ENCODE measurements at regions not wholly inside any gene's neighbourhood (a gene's known extent, or its start where the extent isn't known, plus 50 kb on each side); places are given as distances from the start of the nearest gene placed in this dataset.

GRCh38 chr2:67267241-67267640 lies 129.9 kb upstream of the ETAA1 start:
- Histone ChIP-seq H3K27ac (ENCODE audit: low read length) (no peak overlapping the region), H3K9me3 (ENCODE audit: control insufficient read depth, insufficient read depth, low read depth, low read length) (no peaks in the 10 kb centered on the region), H3K4me3 (ENCODE audit: low read depth in 2 of 2, low read length in 2 of 2) (no peak overlapping the region), H3K27me3 (ENCODE audit: control insufficient read depth, insufficient read depth, low read length) (no peaks in the 10 kb centered on the region), H3K36me3 (ENCODE audit: control insufficient read depth, insufficient read depth, low read length) (no peaks in the 10 kb centered on the region), H3K4me1 (ENCODE audit: control insufficient read depth, insufficient read depth, low read length) (no peaks in the 10 kb centered on the region)
- TF ChIP-seq, protein P1, sequence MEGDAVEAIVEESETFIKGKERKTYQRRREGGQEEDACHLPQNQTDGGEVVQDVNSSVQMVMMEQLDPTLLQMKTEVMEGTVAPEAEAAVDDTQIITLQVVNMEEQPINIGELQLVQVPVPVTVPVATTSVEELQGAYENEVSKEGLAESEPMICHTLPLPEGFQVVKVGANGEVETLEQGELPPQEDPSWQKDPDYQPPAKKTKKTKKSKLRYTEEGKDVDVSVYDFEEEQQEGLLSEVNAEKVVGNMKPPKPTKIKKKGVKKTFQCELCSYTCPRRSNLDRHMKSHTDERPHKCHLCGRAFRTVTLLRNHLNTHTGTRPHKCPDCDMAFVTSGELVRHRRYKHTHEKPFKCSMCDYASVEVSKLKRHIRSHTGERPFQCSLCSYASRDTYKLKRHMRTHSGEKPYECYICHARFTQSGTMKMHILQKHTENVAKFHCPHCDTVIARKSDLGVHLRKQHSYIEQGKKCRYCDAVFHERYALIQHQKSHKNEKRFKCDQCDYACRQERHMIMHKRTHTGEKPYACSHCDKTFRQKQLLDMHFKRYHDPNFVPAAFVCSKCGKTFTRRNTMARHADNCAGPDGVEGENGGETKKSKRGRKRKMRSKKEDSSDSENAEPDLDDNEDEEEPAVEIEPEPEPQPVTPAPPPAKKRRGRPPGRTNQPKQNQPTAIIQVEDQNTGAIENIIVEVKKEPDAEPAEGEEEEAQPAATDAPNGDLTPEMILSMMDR (IDR thresholded peaks at IDR 0.05) = no peak
- TF ChIP-seq, protein P2, sequence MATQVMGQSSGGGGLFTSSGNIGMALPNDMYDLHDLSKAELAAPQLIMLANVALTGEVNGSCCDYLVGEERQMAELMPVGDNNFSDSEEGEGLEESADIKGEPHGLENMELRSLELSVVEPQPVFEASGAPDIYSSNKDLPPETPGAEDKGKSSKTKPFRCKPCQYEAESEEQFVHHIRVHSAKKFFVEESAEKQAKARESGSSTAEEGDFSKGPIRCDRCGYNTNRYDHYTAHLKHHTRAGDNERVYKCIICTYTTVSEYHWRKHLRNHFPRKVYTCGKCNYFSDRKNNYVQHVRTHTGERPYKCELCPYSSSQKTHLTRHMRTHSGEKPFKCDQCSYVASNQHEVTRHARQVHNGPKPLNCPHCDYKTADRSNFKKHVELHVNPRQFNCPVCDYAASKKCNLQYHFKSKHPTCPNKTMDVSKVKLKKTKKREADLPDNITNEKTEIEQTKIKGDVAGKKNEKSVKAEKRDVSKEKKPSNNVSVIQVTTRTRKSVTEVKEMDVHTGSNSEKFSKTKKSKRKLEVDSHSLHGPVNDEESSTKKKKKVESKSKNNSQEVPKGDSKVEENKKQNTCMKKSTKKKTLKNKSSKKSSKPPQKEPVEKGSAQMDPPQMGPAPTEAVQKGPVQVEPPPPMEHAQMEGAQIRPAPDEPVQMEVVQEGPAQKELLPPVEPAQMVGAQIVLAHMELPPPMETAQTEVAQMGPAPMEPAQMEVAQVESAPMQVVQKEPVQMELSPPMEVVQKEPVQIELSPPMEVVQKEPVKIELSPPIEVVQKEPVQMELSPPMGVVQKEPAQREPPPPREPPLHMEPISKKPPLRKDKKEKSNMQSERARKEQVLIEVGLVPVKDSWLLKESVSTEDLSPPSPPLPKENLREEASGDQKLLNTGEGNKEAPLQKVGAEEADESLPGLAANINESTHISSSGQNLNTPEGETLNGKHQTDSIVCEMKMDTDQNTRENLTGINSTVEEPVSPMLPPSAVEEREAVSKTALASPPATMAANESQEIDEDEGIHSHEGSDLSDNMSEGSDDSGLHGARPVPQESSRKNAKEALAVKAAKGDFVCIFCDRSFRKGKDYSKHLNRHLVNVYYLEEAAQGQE (IDR thresholded peaks at IDR 0.05; ENCODE audit: insufficient read depth in 1 of 2, low read depth in 2 of 2, low read length in 1 of 2) = no peak
- no peak for TF ChIP-seq SIN3A (IDR thresholded peaks at IDR 0.05; ENCODE audit: borderline replicate concordance, insufficient read depth, low read depth, low read length)
- TF ChIP-seq POLR2AphosphoS5 (IDR thresholded peaks at IDR 0.05; ENCODE audit: low read depth, low read length) = no peak
- no peak for TF ChIP-seq TCF7L2 (IDR thresholded peaks at IDR 0.05; ENCODE audit: low read depth, low read length)
- in situ Hi-C loops (cut with HindIII; ENCODE audit: low pct_unique_long_range_greater_than_20kb, low sequenced_read_pairs) = no loop called here
- intact Hi-C loops (cut with micrococcal nuclease; ENCODE audit: unreplicated experiment) = no loop called here
- POLR2A ChIA-PET = no interaction called here
- ATAC-seq (no peak), DNase-seq (ENCODE audit: low read depth, low spot score) (no peak)
- CTCF ChIA-PET = no interaction called here
- no TSS peak for BruUV-seq (replicated peaks)

DNA sequence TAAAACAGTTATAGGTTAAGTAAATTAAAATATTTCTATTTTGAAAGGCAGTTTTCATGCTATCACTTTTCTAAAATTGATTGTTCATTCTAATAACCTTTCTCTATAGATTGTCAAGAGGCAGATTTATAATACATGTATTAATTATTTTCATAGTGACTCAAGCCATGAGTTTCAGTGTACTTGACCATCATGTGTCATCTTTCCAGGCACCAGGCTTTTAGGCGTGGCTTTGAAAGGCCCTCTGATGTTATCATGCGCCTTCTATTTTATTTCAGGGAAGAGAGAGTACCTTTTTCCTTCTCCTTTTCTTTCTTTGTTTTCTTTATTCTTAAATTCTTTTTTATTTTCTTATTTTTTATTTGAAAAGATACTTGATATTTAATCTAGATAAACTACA lies 128.3 kb upstream of the ETAA1 start:
- ATAC-seq (no peak), DNase-seq (ENCODE audit: low read depth, low spot score) (no peak)
- intact Hi-C loops (cut with micrococcal nuclease; ENCODE audit: unreplicated experiment) = no loop called here
- H3K27me3 ChIP-seq (ENCODE audit: control insufficient read depth, insufficient read depth, low read length) = no peaks in the 10 kb centered on the region
- H3K9me3 ChIP-seq (ENCODE audit: control insufficient read depth, insufficient read depth, low read depth, low read length) = no peaks in the 10 kb centered on the region
- TF ChIP-seq SIN3A (IDR thresholded peaks at IDR 0.05; ENCODE audit: borderline replicate concordance, insufficient read depth, low read depth, low read length) (no peak), POLR2AphosphoS5 (IDR thresholded peaks at IDR 0.05; ENCODE audit: low read depth, low read length) (no peak), TCF7L2 (IDR thresholded peaks at IDR 0.05; ENCODE audit: low read depth, low read length) (no peak)
- TF ChIP-seq, protein P2 (IDR thresholded peaks at IDR 0.05; ENCODE audit: insufficient read depth in 1 of 2, low read depth in 2 of 2, low read length in 1 of 2) = no peak
- TF ChIP-seq, protein P1 (IDR thresholded peaks at IDR 0.05) = no peak
- POLR2A ChIA-PET = no interaction called here
- in situ Hi-C loops (cut with HindIII; ENCODE audit: low pct_unique_long_range_greater_than_20kb, low sequenced_read_pairs) = no loop called here
- H3K36me3 ChIP-seq (ENCODE audit: control insufficient read depth, insufficient read depth, low read length) = no peaks in the 10 kb centered on the region
- no TSS peak for BruUV-seq (replicated peaks)
- H3K27ac ChIP-seq (ENCODE audit: low read length) = no peak overlapping the region
- no peak overlapping the region for H3K4me3 ChIP-seq (ENCODE audit: low read depth in 2 of 2, low read length in 2 of 2)
- CTCF ChIA-PET = no interaction called here
- no peaks in the 10 kb centered on the region for H3K4me1 ChIP-seq (ENCODE audit: control insufficient read depth, insufficient read depth, low read length)
